Suprapubic skin (tissue), 4 donors: ENCODE measurements at regions not wholly inside any gene's neighbourhood (a gene's known extent, or its start where the extent isn't known, plus 50 kb on each side); places are given as distances from the start of the nearest gene placed in this dataset.

ENCODE experiments used
- CTCF ChIP-seq, 2 donors: fragments of 200-600 bp in 1 of 2; fragments of 450-650 bp in 1 of 2; sonication (generic) in 1 of 2; IDR thresholded peaks; one replicate each; pipeline ENCODE4 v1.5.1; 2016 to 2019; ENCODE audit warnings: antibody characterized with exemption in 2 of 2, mild to moderate bottlenecking in 1 of 2, moderate library complexity in 1 of 2
- EP300 ChIP-seq: sonication (generic); formaldehyde crosslinking; IDR thresholded peaks from one replicate; pipeline ENCODE4 v1.6.1; 2017; ENCODE audit warnings: antibody characterized with exemption
- POLR2A ChIP-seq, 2 donors: fragments of 450-650 bp; IDR thresholded peaks; one replicate each; pipeline ENCODE4 v1.6.1; 2017; ENCODE audit warnings: antibody characterized with exemption in 2 of 2, mild to moderate bottlenecking in 2 of 2, moderate library complexity in 2 of 2
- POLR2AphosphoS5 ChIP-seq, 3 donors: sonication (generic); formaldehyde crosslinking; IDR thresholded peaks; one replicate each; pipeline ENCODE4 v1.6.1; 2017; ENCODE audit warnings: antibody characterized with exemption in 3 of 3

- TF ChIP-seq CTCF (IDR thresholded peaks at IDR 0.05) (no peak), POLR2AphosphoS5 (IDR thresholded peaks at IDR 0.05) (no peak), POLR2A (IDR thresholded peaks at IDR 0.05) (no peak), EP300 (no peak)
Measured at GRCh38 chr10:57707300-57707658, 560.4 kb downstream of the IPMK start.
